SK-N-SH (cell line): ENCODE measurements at regions not wholly inside any gene's neighbourhood (a gene's known extent, or its start where the extent isn't known, plus 50 kb on each side); places are given as distances from the start of the nearest gene placed in this dataset.
A peak's percentile ranks its signal among the peaks of the same experiment; 100 is the strongest.

ENCODE experiments used
- CTCF ChIA-PET: fragments of 300-600, 350-600 bp; formaldehyde crosslinking; extraction: SDS; loops from one replicate; lab custom pipeline; 2021; lab: Yijun Ruan, JAX
- POLR2A ChIA-PET: fragments of 350-600 bp; sonication (Branson Sonifier 250); formaldehyde crosslinking; extraction: SDS; loops from one replicate; lab custom pipeline; 2020; ENCODE audit warnings: antibody characterized with exemption, inconsistent platforms; lab: Yijun Ruan, JAX
- DNase-seq: peaks from one replicate; pipeline ENCODE4 v3.0.0; 2012
- H2AFZ ChIP-seq: fragments of 200-600 bp; sonication (generic); 2 replicates; pipeline ENCODE4 v1.8.1; 2016; ENCODE audit warnings: antibody characterized with exemption, mild to moderate bottlenecking, low read depth
- H3F3A ChIP-seq: fragments of 200-600 bp; sonication (generic); replicated peaks from 2 replicates; pipeline ENCODE3; 2016; ENCODE audit warnings: antibody characterized with exemption, mild to moderate bottlenecking; ENCODE audit not compliant: insufficient read depth
- H3K27ac ChIP-seq, 2 experiments: fragments of 200-500 bp in 1 of 2; fragments of 200-600 bp in 1 of 2; sonication (Bioruptor generic) in 1 of 2; sonication (generic), shearing (Covaris generic) in 1 of 2; 2 replicates each; pipeline versions ENCODE4 v1.5.1 to v1.6.1; 2014 to 2016; ENCODE audit warnings: low read depth in 2 of 2, inconsistent platforms in 1 of 2, low read length in 1 of 2, mild to moderate bottlenecking in 1 of 2, mixed read lengths in 1 of 2
- H3K27me3 ChIP-seq: fragments of 200-600 bp; sonication (generic), shearing (Covaris generic); 2 replicates; pipeline ENCODE4 v1.6.1; 2016; ENCODE audit warnings: mixed run types; ENCODE audit not compliant: insufficient read depth
- H3K36me3 ChIP-seq, 2 experiments: fragments of 200-500 bp in 1 of 2; fragments of 200-600 bp in 1 of 2; sonication (Bioruptor generic) in 1 of 2; sonication (generic) in 1 of 2; replicated peaks in 1 of 2; 2 replicates each; pipeline versions ENCODE3 to v1.5.1; 2014 to 2016; ENCODE audit warnings: low read length in 1 of 2, mild to moderate bottlenecking in 1 of 2; ENCODE audit not compliant: insufficient read depth in 2 of 2, control insufficient read depth in 1 of 2
- H3K4me1 ChIP-seq, 2 experiments: fragments of 200-500 bp in 1 of 2; fragments of 200-600 bp in 1 of 2; sonication (Bioruptor generic) in 1 of 2; sonication (generic), shearing (Covaris generic) in 1 of 2; 2 replicates each; pipeline versions ENCODE4 v1.5.1 to v1.6.1; 2014 to 2016; ENCODE audit warnings: low read depth in 1 of 2, low read length in 1 of 2, mixed run types in 1 of 2; ENCODE audit not compliant: insufficient read depth in 2 of 2, control insufficient read depth in 1 of 2
- H3K4me2 ChIP-seq: fragments of 200-600 bp; sonication (generic), shearing (Covaris generic); 2 replicates; pipeline ENCODE4 v1.6.1; 2017; ENCODE audit warnings: mixed run types
- H3K4me3 ChIP-seq, 2 experiments: fragments of 200-500 bp in 1 of 2; fragments of 200-600 bp in 1 of 2; sonication (Bioruptor generic) in 1 of 2; sonication (generic), shearing (Covaris generic) in 1 of 2; 2 replicates each; pipeline versions ENCODE4 v1.5.1 to v1.8.1; 2014 to 2016; ENCODE audit warnings: low read depth in 2 of 2, inconsistent platforms in 1 of 2, low read length in 1 of 2, mild to moderate bottlenecking in 1 of 2, mixed read lengths in 1 of 2, moderate library complexity in 1 of 2
- H3K79me2 ChIP-seq: fragments of 200-600 bp; sonication (generic); 2 replicates; pipeline ENCODE4 v1.8.1; 2017; ENCODE audit warnings: mild to moderate bottlenecking; ENCODE audit not compliant: insufficient read depth
- H3K9ac ChIP-seq: fragments of 200-600 bp; sonication (generic); 2 replicates; pipeline ENCODE4 v1.6.1; 2017; ENCODE audit warnings: mixed run types
- H3K9me2 ChIP-seq: fragments of 200-600 bp; sonication (generic); 2 replicates; pipeline ENCODE4 v1.6.1; 2017; ENCODE audit warnings: mixed run types
- H3K9me3 ChIP-seq: fragments of 200-600 bp; sonication (generic); 2 replicates; pipeline ENCODE4 v1.6.1; 2017; ENCODE audit warnings: mixed run types, mild to moderate bottlenecking, moderate library complexity
- H4K20me1 ChIP-seq: fragments of 200-600 bp; sonication (generic); 2 replicates; pipeline ENCODE4 v1.6.1; 2017; ENCODE audit warnings: mild to moderate bottlenecking, mixed run types; ENCODE audit not compliant: insufficient read depth
- CTCF ChIP-seq: fragments of 200-600 bp; sonication (generic); IDR thresholded peaks from 2 replicates; pipeline ENCODE4 v1.6.1; 2017; ENCODE audit warnings: antibody characterized with exemption, mild to moderate bottlenecking, moderate library complexity
- ELF1 ChIP-seq: IDR thresholded peaks from 2 replicates; pipeline ENCODE4 v1.4.0; 2012
- EP300 ChIP-seq, 2 experiments: IDR thresholded peaks; 2 replicates each; pipeline versions ENCODE4 v1.4.0 to v1.6.1; 2012; ENCODE audit warnings: borderline replicate concordance in 1 of 2, low read depth in 1 of 2, low read length in 1 of 2
- FOSL2 ChIP-seq: IDR thresholded peaks from 2 replicates; pipeline ENCODE4 v1.4.0; 2012; ENCODE audit warnings: low read depth, mild to moderate bottlenecking, moderate library complexity, borderline replicate concordance
- FOXJ3 ChIP-seq: sonication (generic); formaldehyde crosslinking; IDR thresholded peaks from 2 replicates; pipeline ENCODE4 v1.5.1; 2020; ENCODE audit warnings: mild to moderate bottlenecking, missing genetic modification reagents
- FOXM1 ChIP-seq: IDR thresholded peaks from 2 replicates; pipeline ENCODE4 v1.4.0; 2012; ENCODE audit warnings: low read depth, mild to moderate bottlenecking
- GABPA ChIP-seq: IDR thresholded peaks from 2 replicates; pipeline ENCODE4 v1.4.0; 2012; ENCODE audit warnings: low read depth, mild to moderate bottlenecking
- IRF3 ChIP-seq: fragments of 150-350 bp; IDR thresholded peaks from 2 replicates; pipeline ENCODE4 v1.6.1; 2016; ENCODE audit warnings: mild to moderate bottlenecking, low read depth, low read length
- MAX ChIP-seq: IDR thresholded peaks from 2 replicates; pipeline ENCODE4 v1.4.0; 2012; ENCODE audit warnings: low read depth
- MEF2A ChIP-seq: IDR thresholded peaks from 2 replicates; pipeline ENCODE4 v1.4.0; 2012; ENCODE audit warnings: low read depth, borderline replicate concordance
- PBX3 ChIP-seq: IDR thresholded peaks from 2 replicates; pipeline ENCODE4; 2012
- POLR2AphosphoS5 ChIP-seq: IDR thresholded peaks from 2 replicates; pipeline ENCODE4 v1.6.1; 2012; ENCODE audit warnings: low read depth, low read length
- RFX5 ChIP-seq: IDR thresholded peaks from 2 replicates; pipeline ENCODE4 v1.6.1; 2012; ENCODE audit warnings: mild to moderate bottlenecking, improper control_type of control experiment, low read length
- RXRA ChIP-seq: IDR thresholded peaks from 2 replicates; pipeline ENCODE4 v1.4.0; 2012; ENCODE audit warnings: low read depth, mild to moderate bottlenecking, borderline replicate concordance
- SMC3 ChIP-seq: IDR thresholded peaks from 2 replicates; pipeline ENCODE4 v1.6.1; 2012; ENCODE audit warnings: low read depth, low read length, improper control_type of control experiment
- TCF12 ChIP-seq: IDR thresholded peaks from 2 replicates; pipeline ENCODE4 v1.4.0; 2012
- USF2 ChIP-seq: fragments of 150-350 bp; IDR thresholded peaks from 2 replicates; pipeline ENCODE4 v1.6.1; 2017; ENCODE audit warnings: antibody characterized with exemption, low read length, low read depth, borderline replicate concordance
- YY1 ChIP-seq: IDR thresholded peaks from 2 replicates; pipeline ENCODE4 v1.4.0; 2012; ENCODE audit warnings: low read depth, mild to moderate bottlenecking
- ZBTB33 ChIP-seq: IDR thresholded peaks from 2 replicates; pipeline ENCODE4 v1.4.0; 2012; ENCODE audit warnings: low read depth, borderline replicate concordance
- WGBS: methylation state at CpG from one replicate; pipeline ENCODE4 v1.1.6; 2017; ENCODE audit warnings: low lambda C conversion rate; 5-methylcytosine and 5-hydroxymethylcytosine counted together

GRCh38 chr6:90938122-90938521, 351.2 kb upstream of the MAP3K7 start:
- no peak overlapping the region for H3K27ac ChIP-seq
- H3K9ac ChIP-seq, result no peak overlapping the region
- H3K4me1 ChIP-seq, result no peaks in the 10 kb centered on the region
- H3K9me3 ChIP-seq, result no peaks in the 10 kb centered on the region
- H3K27me3 ChIP-seq, result 0 out of 2 replicates have a peak, but pooled peaks cover 5% of the 10 kb centered on the region
- ChIA-PET POLR2A (no interaction called here), CTCF (no interaction called here)
- TF ChIP-seq EP300 (IDR thresholded peaks at IDR 0.05; ENCODE audit: borderline replicate concordance in 1 of 2, low read depth in 1 of 2, low read length in 1 of 2), result no peak
- TF ChIP-seq TCF12, result no peak
- TF ChIP-seq RXRA, result no peak
- TF ChIP-seq FOXM1, result no peak
- no peak for TF ChIP-seq CTCF
- no peak for TF ChIP-seq GABPA
- TF ChIP-seq ZBTB33, result no peak
- no peak for TF ChIP-seq YY1
- TF ChIP-seq, all 33 proteins: peak for 0
- Histone ChIP-seq H3K9me2 (no peaks in the 10 kb centered on the region), H3K4me3 (no peak overlapping the region), H3K36me3 (no peaks in the 10 kb centered on the region), H4K20me1 (no peaks in the 10 kb centered on the region), H2AFZ (no peak overlapping the region), H3K79me2 (no peaks in the 10 kb centered on the region), H3F3A (no peaks in the 10 kb centered on the region), H3K4me2 (no peak overlapping the region)
- no peak for DNase-seq

- CTCF ChIA-PET, result interaction anchor here (0.5 kb wide), 1 partner anchor 167 kb away, joined by 3 read pairs; no protein-coding TSS in a partner anchor
- no peaks in the 10 kb centered on the region for H3K9me3 ChIP-seq
- H3K4me1 ChIP-seq, result no peaks in the 10 kb centered on the region
- no peak overlapping the region for H3K4me2 ChIP-seq
- no peak overlapping the region for H3K27ac ChIP-seq
- WGBS, result 25% methylated on average over 5 of the region's 5 CpGs
- H2AFZ ChIP-seq, result no peak overlapping the region
- DNase-seq, result peak; percentile 25
- no peaks in the 10 kb centered on the region for H3K79me2 ChIP-seq
- 0 out of 2 replicates have a peak, but pooled peaks cover 5% of the 10 kb centered on the region for H3K27me3 ChIP-seq
- H3K4me3 ChIP-seq, result no peak overlapping the region
- H3K9me2 ChIP-seq, result no peaks in the 10 kb centered on the region
- no peaks in the 10 kb centered on the region for H3K36me3 ChIP-seq
- H4K20me1 ChIP-seq, result no peaks in the 10 kb centered on the region
- POLR2A ChIA-PET, result no interaction called here
- H3F3A ChIP-seq, result no peaks in the 10 kb centered on the region
- H3K9ac ChIP-seq, result no peak overlapping the region
- TF ChIP-seq MEF2A, result no peak
- TF ChIP-seq ELF1, result no peak
- TF ChIP-seq ZBTB33, result no peak
- no peak for TF ChIP-seq RFX5
- no peak for TF ChIP-seq PBX3
- TF ChIP-seq FOXJ3, result no peak
- no peak for TF ChIP-seq EP300 (IDR thresholded peaks at IDR 0.05; ENCODE audit: borderline replicate concordance in 1 of 2, low read depth in 1 of 2, low read length in 1 of 2)
- TF ChIP-seq SMC3, result no peak
- no peak for TF ChIP-seq MAX
- TF ChIP-seq IRF3, result no peak
- TF ChIP-seq POLR2AphosphoS5, result no peak
- no peak for TF ChIP-seq USF2
- no peak for TF ChIP-seq FOSL2
- TF ChIP-seq RXRA, result no peak
- no peak for TF ChIP-seq TCF12
Observed at GRCh38 chr6:90936286-90936685, 349.4 kb upstream of the MAP3K7 start.
